ENCODE measurements at regions not wholly inside any gene's neighbourhood (a gene's known extent, or its start where the extent isn't known, plus 50 kb on each side); places are given as distances from the start of the nearest gene placed in this dataset.

GRCh38 chr6:10465629-10466499, 51.0 kb upstream of the TFAP2A start:
- intact Hi-C loops (cut with DNase I) = no loop called here
- no peak for TF ChIP-seq CTCF (IDR thresholded peaks at IDR 0.05)
- no peak overlapping the region for H3K9ac ChIP-seq (ENCODE audit: low read depth in 2 of 2, low read length in 2 of 2)
- peak; percentile 28 for DNase-seq
- no peaks in the 10 kb centered on the region for H3K36me3 ChIP-seq
- H3K4me3 ChIP-seq = no peak overlapping the region
- H3K27ac ChIP-seq = no peak overlapping the region
- H3K9me3 ChIP-seq = no peaks in the 10 kb centered on the region
- H3K27me3 ChIP-seq = no peaks in the 10 kb centered on the region
- H3K4me1 ChIP-seq = no peaks in the 10 kb centered on the region

Data from colonic mucosa (tissue), 4 donors.